HG03432 (cell line): ENCODE measurements at regions not wholly inside any gene's neighbourhood (a gene's known extent, or its start where the extent isn't known, plus 50 kb on each side); places are given as distances from the start of the nearest gene placed in this dataset.
"Not testable (repeated sequence)": the region's sequence is repeated elsewhere in the genome, so short reads cannot be mapped to it uniquely, and the experiment has no call there.

Experiments used
- ATAC-seq: cut with Tn5 transposase; IDR thresholded peaks from one replicate; pipeline ENCODE4 v1.9.1; 2021; ENCODE audit warnings: mild to moderate bottlenecking, moderate library complexity; ENCODE audit not compliant: unreplicated experiment

- ATAC-seq: not testable (repeated sequence)
These were observed 50.5 kb upstream of the MED13L start for GRCh38 chr12:116327992-116328391.

GRCh38 chr12:116331876-116332275 lies 54.4 kb upstream of the MED13L start:
- no peak for ATAC-seq

GRCh38 chr12:116332705-116333380 lies 55.4 kb upstream of the MED13L start:
- ATAC-seq: no peak

GRCh38 chr12:116333402-116333801 lies 55.9 kb upstream of the MED13L start:
- ATAC-seq: no peak

GRCh38 chr12:116336542-116337065 lies 59.1 kb upstream of the MED13L start:
- ATAC-seq: peak; percentile 92

GRCh38 chr12:116337312-116337711 lies 59.8 kb upstream of the MED13L start:
- no peak for ATAC-seq

- ATAC-seq: no peak
These were observed 60.8 kb upstream of the MED13L start for GRCh38 chr12:116338064-116338846.

- ATAC-seq: no peak
These were observed 61.6 kb upstream of the MED13L start for GRCh38 chr12:116339062-116339461.

- no peak for ATAC-seq
These were observed 62.4 kb upstream of the MED13L start for GRCh38 chr12:116339800-116340371.

- ATAC-seq: no peak
These were observed 65.9 kb upstream of the MED13L start for GRCh38 chr12:116343331-116343884.

GRCh38 chr12:116346222-116346621 lies 68.7 kb upstream of the MED13L start:
- no peak for ATAC-seq

GRCh38 chr12:116346741-116347140 lies 69.2 kb upstream of the MED13L start:
- no peak for ATAC-seq

GRCh38 chr12:116347265-116347664 lies 69.8 kb upstream of the MED13L start:
- no peak for ATAC-seq

GRCh38 chr12:116352315-116352835 lies 74.9 kb upstream of the MED13L start:
- ATAC-seq: no peak

GRCh38 chr12:116353958-116354357 lies 76.5 kb upstream of the MED13L start:
- no peak for ATAC-seq

GRCh38 chr12:116354534-116354933 lies 77.0 kb upstream of the MED13L start:
- no peak for ATAC-seq

GRCh38 chr12:116354950-116355783 lies 77.7 kb upstream of the MED13L start:
- no peak for ATAC-seq

- ATAC-seq: no peak
These were observed 81.0 kb upstream of the MED13L start for GRCh38 chr12:116358536-116358892.

- peak; percentile 79 for ATAC-seq
These were observed 81.6 kb upstream of the MED13L start for GRCh38 chr12:116358893-116359761.
